Tibial nerve (tissue), 4 donors: ENCODE measurements at regions not wholly inside any gene's neighbourhood (a gene's known extent, or its start where the extent isn't known, plus 50 kb on each side); places are given as distances from the start of the nearest gene placed in this dataset.
"Not testable (repeated sequence)": the region's sequence is repeated elsewhere in the genome, so short reads cannot be mapped to it uniquely, and the experiment has no call there.

Source experiments
- DNase-seq, 2 donors: peaks; one replicate each; pipeline ENCODE4 v3.0.0-alpha.2; 2019; ENCODE audit warnings: low spot score in 2 of 2
- H3K27ac ChIP-seq, 4 donors: fragments of 200-600 bp; sonication (generic) in 3 of 4; one replicate each; pipeline ENCODE4 v1.5.1; 2017 to 2019; ENCODE audit warnings: mild to moderate bottlenecking in 1 of 4
- H3K27me3 ChIP-seq, 2 donors: fragments of 200-600 bp; sonication (generic) in 1 of 2; one replicate each; pipeline versions ENCODE4 v1.5.1 to v1.6.0; 2017 to 2019
- H3K36me3 ChIP-seq, 3 donors: fragments of 200-600 bp; sonication (generic); one replicate each; pipeline ENCODE4 v1.5.1; 2018 to 2019
- H3K4me1 ChIP-seq, 4 donors: fragments of 200-600 bp; sonication (generic) in 3 of 4; one replicate each; pipeline ENCODE4 v1.5.1; 2017 to 2019
- H3K4me3 ChIP-seq, 4 donors: fragments of 200-600 bp; sonication (generic) in 3 of 4; one replicate each; pipeline ENCODE4 v1.5.1; 2017 to 2019; ENCODE audit warnings: mild to moderate bottlenecking in 1 of 4, moderate library complexity in 1 of 4
- H3K9me3 ChIP-seq, 4 donors: fragments of 200-600 bp; sonication (generic) in 3 of 4; one replicate each; pipeline ENCODE4 v1.5.1; 2017 to 2019
- CTCF ChIP-seq, 5 experiments: fragments of 200-600 bp in 3 of 5; fragments of 450-650 bp in 2 of 5; sonication (generic) in 3 of 5; IDR thresholded peaks; one replicate each; pipeline ENCODE4 v1.5.1; 2016 to 2019; ENCODE audit warnings: antibody characterized with exemption in 5 of 5, mild to moderate bottlenecking in 3 of 5, moderate library complexity in 2 of 5
- EP300 ChIP-seq, 2 donors: sonication (generic); formaldehyde crosslinking; IDR thresholded peaks; one replicate each; pipeline ENCODE4 v1.6.1; 2017; ENCODE audit warnings: antibody characterized with exemption in 2 of 2, mild to moderate bottlenecking in 1 of 2
- POLR2A ChIP-seq, 2 donors: fragments of 450-650 bp; IDR thresholded peaks; one replicate each; pipeline ENCODE4 v1.6.1; 2017; ENCODE audit warnings: antibody characterized with exemption in 2 of 2, mild to moderate bottlenecking in 2 of 2, moderate library complexity in 2 of 2
- WGBS, 2 donors: methylation state at CpG; one replicate each; pipeline ENCODE4 v1.1.5; 2018; 5-methylcytosine and 5-hydroxymethylcytosine counted together

DNA sequence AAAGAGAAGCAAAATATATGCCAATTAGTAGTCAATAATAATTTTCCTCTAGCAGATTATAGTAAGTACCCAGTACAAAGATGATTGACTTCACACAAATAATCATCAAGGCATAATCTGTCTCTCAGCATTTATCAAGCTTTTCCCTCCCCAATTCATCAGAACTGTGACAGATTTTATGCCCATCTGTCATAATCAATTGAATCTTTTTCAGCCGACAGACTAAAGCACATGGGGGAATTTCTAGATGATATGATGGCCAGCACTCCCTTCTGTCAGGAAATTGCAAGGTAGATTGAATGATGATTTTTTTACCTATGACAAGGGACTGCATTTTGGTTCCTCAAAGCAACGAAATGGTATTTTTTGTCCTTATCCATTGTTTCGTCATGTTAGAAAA lies 227.1 kb upstream of the CYLC2 start:
- no peak overlapping the region for H3K4me3 ChIP-seq
- WGBS, 2 donors: 86% methylated on average over 3 of the region's 3 CpGs

GRCh38 chr9:102767076-102767475 lies 228.1 kb upstream of the CYLC2 start:
- no peaks in the 10 kb centered on the region for H3K9me3 ChIP-seq
- no peak overlapping the region for H3K27ac ChIP-seq
- H3K36me3 ChIP-seq: no peaks in the 10 kb centered on the region
- 50 to 66% methylated on average over 4 of the region's 4 CpGs for WGBS, 2 donors
- H3K4me1 ChIP-seq: no peaks in the 10 kb centered on the region
- H3K27me3 ChIP-seq: no peaks in the 10 kb centered on the region
- H3K4me3 ChIP-seq: no peak overlapping the region
- TF ChIP-seq CTCF (IDR thresholded peaks at IDR 0.05) (no peak), POLR2A (IDR thresholded peaks at IDR 0.05) (no peak), EP300 (IDR thresholded peaks at IDR 0.05) (no peak)
- no peak for DNase-seq

More for the DNA sequence above, 227.1 kb upstream of the CYLC2 start:
- no peaks in the 10 kb centered on the region for H3K27me3 ChIP-seq
- no peaks in the 10 kb centered on the region for H3K9me3 ChIP-seq
- H3K27ac ChIP-seq: no peak overlapping the region
- no peaks in the 10 kb centered on the region for H3K36me3 ChIP-seq
- TF ChIP-seq EP300 (IDR thresholded peaks at IDR 0.05): no peak
- TF ChIP-seq CTCF (IDR thresholded peaks at IDR 0.05): no peak
- no peak for TF ChIP-seq POLR2A (IDR thresholded peaks at IDR 0.05)
- DNase-seq: no peak
- H3K4me1 ChIP-seq: no peaks in the 10 kb centered on the region

DNA sequence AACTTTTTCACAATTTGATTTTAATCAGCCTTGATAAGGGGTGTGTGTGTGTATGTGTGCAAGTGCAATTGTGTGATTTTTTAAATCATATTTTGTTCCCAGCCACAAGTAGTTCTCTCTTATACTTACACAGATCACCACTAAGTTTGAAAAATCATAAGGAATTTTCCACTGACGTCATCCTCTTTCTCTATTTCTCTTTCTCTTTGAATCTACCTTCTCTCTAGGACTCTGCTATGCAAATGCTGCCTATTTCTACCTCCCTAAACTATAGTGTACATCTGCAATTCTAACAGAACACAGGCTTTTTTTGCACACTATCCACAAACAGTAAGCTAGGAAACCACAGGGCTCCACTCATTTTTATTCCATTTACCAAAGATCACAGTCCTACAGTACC lies 254.6 kb upstream of the CYLC2 start:
- Histone ChIP-seq H3K27me3 (no peaks in the 10 kb centered on the region), H3K4me1 (no peaks in the 10 kb centered on the region), H3K27ac (no peak overlapping the region), H3K36me3 (no peaks in the 10 kb centered on the region), H3K4me3 (no peak overlapping the region), H3K9me3 (no peaks in the 10 kb centered on the region)
- TF ChIP-seq POLR2A (IDR thresholded peaks at IDR 0.05) (no peak), EP300 (IDR thresholded peaks at IDR 0.05) (no peak), CTCF (IDR thresholded peaks at IDR 0.05) (no peak)
- no peak for DNase-seq
- WGBS, 2 donors: 74 to 79% methylated on average over 1 of the region's 1 CpG

- Histone ChIP-seq H3K36me3 (no peaks in the 10 kb centered on the region), H3K4me1 (no peaks in the 10 kb centered on the region), H3K9me3 (peaks cover 0 to 17% (median 0%) of the 10 kb centered on the region in 4 donors), H3K27ac (no peak overlapping the region), H3K4me3 (no peak overlapping the region), H3K27me3 (no peaks in the 10 kb centered on the region)
- 92 to 96% methylated on average over 6 of the region's 6 CpGs for WGBS, 2 donors
- no peak for TF ChIP-seq POLR2A (IDR thresholded peaks at IDR 0.05)
- no peak for TF ChIP-seq EP300 (IDR thresholded peaks at IDR 0.05)
- no peak for TF ChIP-seq CTCF (IDR thresholded peaks at IDR 0.05)
- DNase-seq: no peak
These were observed 266.2 kb upstream of the CYLC2 start for GRCh38 chr9:102728946-102729345.

DNA sequence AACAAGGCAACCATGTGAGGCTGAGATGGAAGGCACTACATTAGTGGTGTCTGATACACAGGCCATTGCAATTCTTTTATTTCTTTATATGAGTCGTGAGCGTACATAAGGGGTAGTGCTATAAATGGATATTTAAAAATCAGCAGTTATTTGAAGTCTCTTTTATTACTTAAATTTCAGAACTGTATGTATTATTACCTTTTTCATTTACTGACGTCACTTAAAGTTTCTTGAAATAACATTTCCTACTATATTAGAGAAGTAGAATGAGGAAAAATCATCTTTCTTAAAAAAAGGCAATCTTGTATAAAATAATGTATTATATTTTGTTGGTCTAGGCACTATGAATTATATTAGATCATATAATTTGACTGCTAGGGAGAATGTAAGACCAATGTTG lies 280.9 kb upstream of the CYLC2 start:
- Histone ChIP-seq H3K36me3 (no peaks in the 10 kb centered on the region), H3K9me3 (peaks cover 0 to 16% (median 2%) of the 10 kb centered on the region in 4 donors), H3K27ac (no peak overlapping the region), H3K4me1 (no peaks in the 10 kb centered on the region), H3K27me3 (no peaks in the 10 kb centered on the region), H3K4me3 (no peak overlapping the region)
- no peak for DNase-seq
- 79 to 90% methylated on average over 3 of the region's 3 CpGs for WGBS, 2 donors
- no peak for TF ChIP-seq EP300 (IDR thresholded peaks at IDR 0.05)
- no peak for TF ChIP-seq CTCF (IDR thresholded peaks at IDR 0.05)
- no peak for TF ChIP-seq POLR2A (IDR thresholded peaks at IDR 0.05)

DNA sequence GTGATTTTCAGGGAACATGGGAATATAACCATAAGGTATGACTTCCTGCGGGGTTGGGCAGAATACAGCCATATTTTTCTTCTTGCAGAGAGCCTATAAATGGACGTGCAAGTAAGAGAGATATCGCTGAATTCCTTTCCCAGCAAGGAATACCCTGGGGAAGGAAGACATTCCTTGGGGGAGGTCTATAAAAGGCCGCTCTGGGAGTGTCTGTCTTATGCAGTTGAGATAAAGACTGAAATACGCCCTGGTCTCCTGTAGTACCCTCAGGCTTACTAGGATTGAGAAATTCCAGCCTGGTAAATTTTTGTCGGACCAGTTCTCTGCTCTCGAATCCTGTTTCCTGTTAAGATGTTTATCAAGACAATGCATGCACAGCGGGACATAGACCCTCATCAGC lies 282.2 kb upstream of the CYLC2 start:
- 84 to 89% methylated on average over 8 of the region's 8 CpGs for WGBS, 2 donors
- peaks cover 0 to 16% (median 2%) of the 10 kb centered on the region in 4 donors for H3K9me3 ChIP-seq

More for the DNA sequence above, 282.2 kb upstream of the CYLC2 start:
- H3K27ac ChIP-seq, H3K27me3 ChIP-seq, H3K36me3 ChIP-seq, H3K4me3 ChIP-seq, H3K4me1 ChIP-seq, DNase-seq: not testable (repeated sequence)
